Central memory CD8-positive, alpha-beta T cell (primary cell): ENCODE measurements at regions not wholly inside any gene's neighbourhood (a gene's known extent, or its start where the extent isn't known, plus 50 kb on each side); places are given as distances from the start of the nearest gene placed in this dataset.
"Not testable (repeated sequence)": the region's sequence is repeated elsewhere in the genome, so short reads cannot be mapped to it uniquely, and the experiment has no call there.

Experiments
- ATAC-seq: fragments of 150-1000 bp; cut with Tn5 transposase; replicated peaks from 2 replicates; pipeline ENCODE4 v1.10.0; 2022; ENCODE audit warnings: mild to moderate bottlenecking, moderate FRiP score, moderate number of reproducible peaks; ENCODE audit not compliant: poor library complexity, severe bottlenecking; ENCODE audit errors: extremely low read depth
- DNase-seq, 2 donors: peaks; one replicate each; pipeline ENCODE4 v3.0.0; 2021; ENCODE audit warnings: low spot score in 2 of 2
- H3K27ac Mint-ChIP-seq: one replicate; pipeline ENCODE4 v1.8.0; 2022; ENCODE audit warnings: low read depth, mild to moderate bottlenecking, moderate library complexity, mixed read lengths
- H3K27me3 Mint-ChIP-seq: one replicate; pipeline ENCODE4 v1.8.0; 2022; ENCODE audit warnings: mixed read lengths
- H3K36me3 Mint-ChIP-seq: one replicate; pipeline ENCODE4 v1.8.0; 2022; ENCODE audit warnings: mild to moderate bottlenecking, moderate library complexity, mixed read lengths; ENCODE audit not compliant: insufficient read depth
- H3K4me1 Mint-ChIP-seq: one replicate; pipeline ENCODE4 v1.8.0; 2022; ENCODE audit warnings: mixed read lengths
- H3K4me3 Mint-ChIP-seq: one replicate; pipeline ENCODE4 v1.8.0; 2022; ENCODE audit warnings: mild to moderate bottlenecking, moderate library complexity, mixed read lengths
- H3K9me3 Mint-ChIP-seq: one replicate; pipeline ENCODE4 v1.8.0; 2022; ENCODE audit warnings: mixed read lengths

- no peaks in the 10 kb centered on the region for H3K27me3 Mint-ChIP-seq
- peaks cover 1% of the 10 kb centered on the region for H3K36me3 Mint-ChIP-seq
- H3K9me3 Mint-ChIP-seq: peaks cover 27% of the 10 kb centered on the region
- no peak overlapping the region for H3K27ac Mint-ChIP-seq
- H3K4me3 Mint-ChIP-seq: no peak overlapping the region
- H3K4me1 Mint-ChIP-seq: no peaks in the 10 kb centered on the region
- DNase-seq (no peak), ATAC-seq (no peak)
These were observed 949.2 kb downstream of the GALC start for GRCh38 chr14:87043667-87044200.

- Mint-ChIP-seq H3K27ac (no peak overlapping the region), H3K9me3 (peaks cover 31% of the 10 kb centered on the region), H3K4me1 (no peaks in the 10 kb centered on the region), H3K36me3 (peaks cover 1% of the 10 kb centered on the region), H3K4me3 (no peak overlapping the region), H3K27me3 (no peaks in the 10 kb centered on the region)
- no peak for DNase-seq
- no peak for ATAC-seq
These were observed 950.6 kb downstream of the GALC start for GRCh38 chr14:87042354-87042753.

- no peak overlapping the region for H3K4me3 Mint-ChIP-seq
These were observed 951.5 kb downstream of the GALC start for GRCh38 chr14:87041290-87042020.

GRCh38 chr14:87034680-87035079 is 958.3 kb downstream of the GALC start:
- DNase-seq (no peak), ATAC-seq (no peak)
- H3K27ac Mint-ChIP-seq: no peak overlapping the region
- H3K4me1 Mint-ChIP-seq: no peaks in the 10 kb centered on the region
- H3K36me3 Mint-ChIP-seq: no peaks in the 10 kb centered on the region
- H3K27me3 Mint-ChIP-seq: no peaks in the 10 kb centered on the region
- no peak overlapping the region for H3K4me3 Mint-ChIP-seq
- peaks cover 11% of the 10 kb centered on the region for H3K9me3 Mint-ChIP-seq

More at GRCh38 chr14:87041290-87042020, 951.5 kb downstream of the GALC start:
- no peak for DNase-seq
- Mint-ChIP-seq H3K36me3 (peaks cover under 1% of the 10 kb centered on the region), H3K9me3 (peaks cover 22% of the 10 kb centered on the region), H3K27ac (no peak overlapping the region), H3K27me3 (no peaks in the 10 kb centered on the region), H3K4me1 (no peaks in the 10 kb centered on the region)
- ATAC-seq: no peak

GRCh38 chr14:87030197-87030596 is 962.8 kb downstream of the GALC start:
- DNase-seq (no peak), ATAC-seq (no peak)
- Mint-ChIP-seq H3K4me3 (no peak overlapping the region), H3K27ac (no peak overlapping the region), H3K27me3 (no peaks in the 10 kb centered on the region), H3K4me1 (no peaks in the 10 kb centered on the region), H3K36me3 (no peaks in the 10 kb centered on the region), H3K9me3 (peaks cover 6% of the 10 kb centered on the region)

GRCh38 chr14:87020106-87020505 is 972.9 kb downstream of the GALC start:
- not testable (repeated sequence) for H3K27me3 Mint-ChIP-seq, ATAC-seq, H3K4me3 Mint-ChIP-seq, DNase-seq, H3K9me3 Mint-ChIP-seq, H3K36me3 Mint-ChIP-seq, H3K27ac Mint-ChIP-seq, H3K4me1 Mint-ChIP-seq

- Mint-ChIP-seq H3K27me3 (no peaks in the 10 kb centered on the region), H3K4me1 (no peaks in the 10 kb centered on the region), H3K9me3 (peaks cover 6% of the 10 kb centered on the region), H3K27ac (no peak overlapping the region), H3K4me3 (no peak overlapping the region), H3K36me3 (no peaks in the 10 kb centered on the region)
- ATAC-seq (no peak), DNase-seq (no peak)
These were observed 974.7 kb downstream of the GALC start for GRCh38 chr14:87018294-87018693.

GRCh38 chr14:87017335-87017734 is 975.6 kb downstream of the GALC start:
- no peaks in the 10 kb centered on the region for H3K4me1 Mint-ChIP-seq
- H3K27me3 Mint-ChIP-seq: no peaks in the 10 kb centered on the region
- no peak for ATAC-seq
- H3K9me3 Mint-ChIP-seq: peaks cover 6% of the 10 kb centered on the region
- H3K36me3 Mint-ChIP-seq: no peaks in the 10 kb centered on the region
- no peak overlapping the region for H3K4me3 Mint-ChIP-seq
- no peak overlapping the region for H3K27ac Mint-ChIP-seq
- DNase-seq: no peak

GRCh38 chr14:87014856-87015255 is 978.1 kb downstream of the GALC start:
- H3K27ac Mint-ChIP-seq: no peak overlapping the region
- no peaks in the 10 kb centered on the region for H3K27me3 Mint-ChIP-seq
- ATAC-seq (no peak), DNase-seq (no peak)
- H3K9me3 Mint-ChIP-seq: peaks cover 11% of the 10 kb centered on the region
- H3K4me3 Mint-ChIP-seq: no peak overlapping the region
- no peaks in the 10 kb centered on the region for H3K36me3 Mint-ChIP-seq
- no peaks in the 10 kb centered on the region for H3K4me1 Mint-ChIP-seq

GRCh38 chr14:87013583-87013982 is 979.4 kb downstream of the GALC start:
- no peak for ATAC-seq
- Mint-ChIP-seq H3K4me3 (no peak overlapping the region), H3K27ac (no peak overlapping the region), H3K9me3 (peaks cover 11% of the 10 kb centered on the region), H3K4me1 (no peaks in the 10 kb centered on the region), H3K36me3 (no peaks in the 10 kb centered on the region), H3K27me3 (no peaks in the 10 kb centered on the region)
- no peak for DNase-seq

GRCh38 chr14:87008965-87009364 is 984.0 kb downstream of the GALC start:
- H3K9me3 Mint-ChIP-seq: peaks cover 20% of the 10 kb centered on the region
- no peak overlapping the region for H3K27ac Mint-ChIP-seq
- DNase-seq: no peak
- ATAC-seq: no peak
- no peak overlapping the region for H3K4me3 Mint-ChIP-seq
- no peaks in the 10 kb centered on the region for H3K27me3 Mint-ChIP-seq
- H3K4me1 Mint-ChIP-seq: no peaks in the 10 kb centered on the region
- H3K36me3 Mint-ChIP-seq: no peaks in the 10 kb centered on the region

GRCh38 chr14:87005280-87005679 is 987.7 kb downstream of the GALC start:
- Mint-ChIP-seq H3K36me3 (no peaks in the 10 kb centered on the region), H3K27me3 (no peaks in the 10 kb centered on the region), H3K9me3 (peaks cover 20% of the 10 kb centered on the region), H3K27ac (no peak overlapping the region), H3K4me3 (no peak overlapping the region), H3K4me1 (no peaks in the 10 kb centered on the region)
- ATAC-seq: no peak
- DNase-seq: no peak

GRCh38 chr14:87002776-87003175 is 990.2 kb downstream of the GALC start:
- Mint-ChIP-seq H3K4me3 (no peak overlapping the region), H3K9me3 (peaks cover 14% of the 10 kb centered on the region), H3K27me3 (no peaks in the 10 kb centered on the region), H3K27ac (no peak overlapping the region), H3K36me3 (no peaks in the 10 kb centered on the region), H3K4me1 (no peaks in the 10 kb centered on the region)
- DNase-seq (no peak), ATAC-seq (no peak)
